HG03060 (cell line): ENCODE measurements at regions not wholly inside any gene's neighbourhood (a gene's known extent, or its start where the extent isn't known, plus 50 kb on each side); places are given as distances from the start of the nearest gene placed in this dataset.

ENCODE experiments used
- ATAC-seq: cut with Tn5 transposase; IDR thresholded peaks from one replicate; pipeline ENCODE4 v1.9.1; 2021; ENCODE audit warnings: low read depth, moderate number of reproducible peaks; ENCODE audit not compliant: unreplicated experiment

GRCh38 chr20:10724449-10725173 lies 50.8 kb upstream of the JAG1 start:
- ATAC-seq = no peak

GRCh38 chr20:10728873-10729670 lies 55.3 kb upstream of the JAG1 start:
- ATAC-seq = no peak

GRCh38 chr20:10729785-10730184 lies 56.0 kb upstream of the JAG1 start:
- ATAC-seq = no peak

GRCh38 chr20:10730629-10731183 lies 56.9 kb upstream of the JAG1 start:
- ATAC-seq = no peak

GRCh38 chr20:10731190-10731965 lies 57.6 kb upstream of the JAG1 start:
- no peak for ATAC-seq

GRCh38 chr20:10733122-10733521 lies 59.3 kb upstream of the JAG1 start:
- no peak for ATAC-seq

- no peak for ATAC-seq
These were observed 61.6 kb upstream of the JAG1 start for GRCh38 chr20:10735195-10735949.

- ATAC-seq = no peak
These were observed 65.3 kb upstream of the JAG1 start for GRCh38 chr20:10739134-10739533.

GRCh38 chr20:10739566-10739965 lies 65.8 kb upstream of the JAG1 start:
- ATAC-seq = no peak

GRCh38 chr20:10741060-10741459 lies 67.3 kb upstream of the JAG1 start:
- ATAC-seq = no peak

GRCh38 chr20:10745790-10746189 lies 72.0 kb upstream of the JAG1 start:
- no peak for ATAC-seq

- ATAC-seq = no peak
These were observed 73.2 kb upstream of the JAG1 start for GRCh38 chr20:10747019-10747418.

- no peak for ATAC-seq
These were observed 75.3 kb upstream of the JAG1 start for GRCh38 chr20:10749084-10749483.

GRCh38 chr20:10752206-10752605 lies 78.4 kb upstream of the JAG1 start:
- no peak for ATAC-seq

GRCh38 chr20:10754824-10755223 lies 81.0 kb upstream of the JAG1 start:
- no peak for ATAC-seq

GRCh38 chr20:10758446-10758845 lies 84.6 kb upstream of the JAG1 start:
- ATAC-seq = no peak

- no peak for ATAC-seq
These were observed 87.4 kb upstream of the JAG1 start for GRCh38 chr20:10761232-10761631.

GRCh38 chr20:10761786-10762185 lies 88.0 kb upstream of the JAG1 start:
- ATAC-seq = no peak

- ATAC-seq = no peak
These were observed 88.4 kb upstream of the JAG1 start for GRCh38 chr20:10762216-10762615.

GRCh38 chr20:10763112-10763511 lies 89.3 kb upstream of the JAG1 start:
- ATAC-seq = no peak
